Skin of body (tissue), 1 donor: ENCODE measurements at regions not wholly inside any gene's neighbourhood (a gene's known extent, or its start where the extent isn't known, plus 50 kb on each side); places are given as distances from the start of the nearest gene placed in this dataset.
"Not testable (repeated sequence)": the region's sequence is repeated elsewhere in the genome, so short reads cannot be mapped to it uniquely, and the experiment has no call there.

Experiments used
- DNase-seq: peaks from one replicate; lab custom pipeline; 2025; lab: John Stamatoyannopoulos, UW

DNA sequence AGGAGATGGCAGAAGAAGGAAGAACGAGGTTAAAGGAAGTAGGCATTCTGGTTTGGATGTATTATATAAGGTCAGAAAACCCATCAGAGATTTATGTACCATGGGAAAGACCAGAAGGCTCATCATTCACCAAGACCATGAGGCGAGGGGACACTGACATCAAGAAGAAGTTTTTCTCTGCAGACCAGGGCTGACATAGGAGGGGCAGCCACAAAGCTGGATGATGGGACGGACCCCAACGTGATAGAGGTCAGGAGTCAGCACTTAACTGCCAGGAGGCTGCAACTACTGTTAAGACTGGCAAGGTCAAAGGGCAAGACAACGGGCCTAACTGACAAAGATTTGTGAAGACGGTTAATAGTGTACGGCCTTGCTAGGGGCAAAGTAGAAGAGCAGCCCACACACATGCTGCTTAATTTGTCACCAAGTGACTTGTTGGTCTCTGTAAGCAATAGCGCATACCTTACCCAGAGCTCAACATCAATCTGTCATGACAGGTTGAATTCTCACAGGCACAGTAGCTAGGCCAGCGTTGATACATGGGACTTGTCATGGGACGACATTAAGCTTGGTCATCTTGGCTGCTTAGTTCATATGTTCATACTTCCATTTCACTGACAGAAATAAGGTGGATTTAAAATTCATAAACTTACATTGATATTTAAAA is 579.7 kb upstream of the CDH10 start:
- no peak for DNase-seq

DNA sequence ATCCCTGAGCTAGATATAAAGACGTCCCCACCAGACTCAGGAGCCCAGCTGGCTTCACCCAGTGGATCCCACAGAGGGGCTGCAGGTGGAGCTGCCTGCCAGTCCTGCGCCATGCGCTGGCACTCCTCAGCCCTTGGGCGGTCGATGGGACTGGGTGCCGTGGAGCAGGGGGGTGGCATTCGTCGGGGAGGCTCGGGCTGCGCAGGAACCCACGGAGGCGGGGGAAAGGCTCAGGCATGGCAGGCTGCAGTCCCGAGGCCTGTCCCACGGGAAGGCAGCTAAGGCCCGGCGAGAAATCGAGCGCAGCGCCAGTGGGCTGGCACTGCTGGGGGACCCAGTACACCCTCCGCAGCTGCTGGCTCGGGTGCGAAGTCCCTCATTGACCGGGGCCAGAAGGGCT is 555.1 kb upstream of the CDH10 start:
- not testable (repeated sequence) for DNase-seq

DNA sequence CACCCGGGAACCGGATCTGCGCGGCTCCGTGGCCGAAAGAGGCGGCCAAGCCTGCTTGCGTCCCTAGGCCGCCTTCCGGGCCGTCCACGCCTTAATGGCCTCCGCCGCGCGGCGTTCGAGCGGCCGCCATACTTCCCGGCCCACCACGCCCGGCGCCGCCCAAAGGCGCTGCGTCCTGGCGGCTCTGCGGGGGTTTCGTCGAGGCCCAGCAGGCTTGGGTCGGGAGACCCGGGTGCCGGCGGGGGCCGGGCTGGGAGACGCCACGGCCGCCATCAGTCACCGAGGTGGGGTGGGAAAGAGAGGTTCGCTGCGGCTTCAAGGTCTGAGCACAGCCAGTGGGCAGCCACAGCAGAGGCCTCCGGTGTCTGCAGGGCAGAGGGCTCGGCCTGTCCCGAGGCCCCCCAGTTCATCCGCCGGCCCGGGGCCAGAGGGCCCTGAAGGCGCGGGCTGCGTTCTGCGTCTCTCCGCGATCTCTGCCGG is 545.8 kb upstream of the CDH10 start:
- DNase-seq = no peak

DNA sequence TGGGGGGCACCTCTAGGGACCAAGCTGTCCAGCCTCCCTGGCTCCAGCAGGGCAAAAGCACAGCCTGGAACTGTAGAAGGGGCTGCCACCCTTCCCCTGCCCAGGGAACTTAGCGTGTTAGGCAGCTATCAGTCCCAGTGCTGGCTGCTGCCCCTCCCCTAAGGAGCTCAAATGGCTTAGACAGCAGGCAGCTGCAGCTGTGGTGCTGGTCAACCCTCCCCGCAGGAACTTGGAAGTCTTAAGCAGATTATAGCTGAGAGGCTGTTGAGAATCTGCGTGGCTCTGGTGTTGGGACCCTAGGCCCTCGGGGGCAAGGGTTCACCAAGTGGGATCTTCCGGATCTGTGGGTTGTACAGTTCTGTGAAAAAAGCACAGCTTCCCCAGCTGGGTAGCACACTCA is 536.5 kb upstream of the CDH10 start:
- DNase-seq = no peak

DNA sequence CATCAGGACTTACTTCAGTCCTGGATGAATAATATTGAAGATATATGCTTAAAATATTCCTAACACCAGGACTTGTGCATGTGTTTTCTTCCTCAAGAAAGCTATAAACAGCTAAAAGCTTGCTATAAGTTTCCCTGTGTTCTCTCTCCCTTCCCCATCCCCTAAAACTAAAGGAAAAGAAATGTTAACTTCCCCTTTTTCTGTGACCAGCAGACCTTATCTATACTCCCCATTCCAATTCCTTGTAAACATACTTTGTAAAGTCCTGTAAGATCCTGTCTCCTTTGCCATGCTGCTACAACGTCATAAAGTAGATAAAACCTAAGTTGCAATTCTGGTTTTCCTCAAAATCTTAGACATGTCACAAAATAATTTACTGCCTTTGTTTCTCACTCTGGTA is 517.8 kb upstream of the CDH10 start:
- DNase-seq = not testable (repeated sequence)

DNA sequence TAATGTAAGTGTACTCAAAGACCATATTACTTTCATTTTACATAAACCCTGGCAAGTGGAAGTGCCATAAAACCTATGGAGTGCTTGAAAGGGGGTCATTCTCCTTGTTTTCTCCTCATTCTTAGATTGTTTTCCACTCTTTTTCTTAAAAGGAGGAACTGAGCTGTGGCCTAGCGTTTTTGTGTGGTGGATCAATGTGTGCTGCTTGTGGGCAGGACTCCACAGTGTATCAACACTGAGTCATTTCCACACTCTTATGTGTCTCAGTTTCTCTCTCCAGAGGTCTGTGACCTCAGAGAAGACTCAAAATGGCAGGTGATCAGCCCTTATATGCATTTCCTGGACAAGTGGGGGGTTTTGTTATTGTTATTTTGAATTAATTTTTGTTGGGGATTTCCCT is 516.1 kb upstream of the CDH10 start:
- no peak for DNase-seq

DNA sequence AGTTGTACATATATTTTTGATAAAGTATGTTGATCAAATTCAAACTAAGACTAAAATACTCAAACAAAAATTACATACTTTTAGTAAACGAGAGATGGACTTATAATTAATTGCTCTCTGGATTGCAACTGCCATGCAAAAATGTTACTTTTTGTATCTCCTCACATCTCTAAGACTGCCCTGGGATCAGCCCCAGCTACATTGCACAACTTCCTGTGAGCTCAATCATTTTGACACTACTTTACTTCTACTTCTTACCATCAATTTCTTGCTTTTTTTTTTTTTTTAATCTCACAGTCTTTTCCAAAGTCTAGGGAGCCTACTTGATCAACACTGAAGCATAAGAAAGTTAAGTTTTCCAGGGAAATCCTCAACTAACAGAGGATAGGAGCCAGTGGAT is 506.0 kb upstream of the CDH10 start:
- no peak for DNase-seq

DNA sequence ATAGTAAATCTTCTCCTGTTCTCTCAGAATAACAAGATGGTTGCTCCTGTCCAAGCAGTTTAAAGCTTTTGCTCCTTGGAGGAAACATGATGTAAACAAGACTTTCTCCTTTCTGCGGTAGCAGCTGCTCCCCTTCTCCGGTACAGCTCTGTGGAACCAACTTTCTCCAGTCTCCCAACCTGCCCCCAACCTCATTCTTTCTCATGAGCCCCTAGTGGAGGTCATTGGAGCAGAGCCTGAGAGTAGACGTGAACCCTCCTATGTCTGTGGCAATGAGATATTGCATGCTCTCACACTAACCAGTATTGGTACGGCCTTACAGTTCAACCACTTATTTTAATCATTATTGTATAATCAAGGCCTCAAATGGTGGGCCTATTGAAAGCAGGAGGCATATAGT is 483.8 kb upstream of the CDH10 start:
- no peak for DNase-seq

DNA sequence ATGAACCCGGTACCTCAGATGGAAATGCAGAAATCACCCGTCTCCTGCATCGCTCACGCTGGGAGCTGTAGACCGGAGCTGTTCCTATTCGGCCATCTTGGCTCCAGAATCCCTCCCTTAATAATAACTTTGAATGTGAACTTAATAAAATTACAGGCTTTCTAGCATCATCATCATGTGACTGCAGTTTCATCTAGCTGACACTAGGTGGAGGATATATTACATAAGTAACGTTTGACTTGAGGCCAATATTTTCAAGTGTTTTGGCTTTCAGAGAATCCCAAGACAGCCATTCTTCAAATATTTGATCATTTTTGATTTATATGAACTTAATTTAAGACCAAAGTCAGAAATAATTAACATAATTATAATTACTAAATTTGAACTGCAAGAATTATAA is 474.9 kb upstream of the CDH10 start:
- DNase-seq = no peak

DNA sequence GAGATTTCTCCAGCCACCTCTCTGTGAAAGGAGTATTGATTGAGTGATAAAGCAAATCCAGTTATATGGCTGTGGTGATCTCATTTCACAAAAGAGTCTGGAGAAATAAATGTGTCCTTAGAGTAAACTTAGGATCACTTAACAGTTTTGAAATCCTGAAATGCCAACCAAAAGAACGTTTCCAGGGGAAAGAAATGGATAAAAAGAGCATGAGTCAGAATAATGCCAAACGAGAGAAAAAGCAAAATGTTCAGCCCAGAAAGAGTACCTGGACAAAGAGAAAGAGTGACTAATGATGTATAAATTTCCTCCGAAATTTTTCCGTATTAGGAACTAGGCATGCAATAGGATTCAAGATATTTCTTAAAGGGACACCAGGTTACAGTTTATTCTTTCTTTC is 463.1 kb upstream of the CDH10 start:
- no peak for DNase-seq

DNA sequence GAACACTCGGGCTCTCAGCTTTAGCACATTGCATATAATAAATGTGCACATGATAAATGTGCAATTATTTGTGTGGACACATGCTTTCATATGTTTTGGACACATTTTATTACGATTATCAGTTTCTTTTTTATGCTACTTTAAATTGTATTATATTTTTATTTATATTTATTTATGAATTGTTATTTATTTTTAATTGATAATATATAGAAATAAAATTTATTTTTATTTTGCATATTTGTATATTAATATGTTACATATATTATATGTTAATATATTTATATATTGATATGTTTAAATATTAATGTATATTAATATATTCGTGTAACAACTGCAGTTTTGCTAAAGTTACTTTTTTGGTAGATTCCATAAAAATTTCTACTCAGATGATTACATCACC is 454.8 kb upstream of the CDH10 start:
- DNase-seq = no peak

DNA sequence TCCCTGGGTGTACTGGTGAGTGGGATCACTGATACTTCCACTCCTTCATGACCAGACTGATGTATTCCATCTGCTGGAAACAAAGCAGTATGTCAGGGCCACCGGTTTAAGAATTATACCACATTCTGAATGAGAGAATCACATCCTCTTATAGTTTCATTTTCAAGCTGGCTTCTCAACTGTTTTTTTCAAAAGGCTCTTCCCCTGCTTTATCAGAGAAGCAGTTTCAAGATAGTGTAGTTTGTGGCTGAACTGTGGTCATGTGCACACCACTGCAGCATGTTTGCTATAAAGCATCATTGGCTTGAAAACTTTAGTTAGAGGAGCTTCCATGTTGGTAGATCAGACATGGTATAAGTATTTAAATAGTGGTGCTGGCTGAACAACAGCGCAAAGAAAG is 450.5 kb upstream of the CDH10 start:
- DNase-seq = no peak

DNA sequence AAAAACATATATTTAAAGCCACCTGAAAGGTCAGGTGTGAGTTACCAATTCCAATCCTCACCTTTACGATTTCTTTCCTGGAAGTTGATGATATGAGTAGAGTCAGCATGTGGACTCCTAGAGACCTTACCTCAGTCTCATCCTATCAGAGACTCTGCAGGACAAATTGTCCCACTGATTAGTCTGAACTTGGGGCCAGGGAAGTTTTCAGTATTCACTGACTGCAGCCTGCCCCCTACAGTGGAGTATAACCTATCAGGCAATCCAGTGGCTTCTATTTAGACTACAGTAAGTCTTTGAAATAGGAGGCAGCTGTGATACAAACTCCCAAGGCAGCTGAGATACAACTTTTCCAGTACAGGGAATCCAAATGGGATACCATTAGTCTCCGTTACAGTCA is 449.4 kb upstream of the CDH10 start:
- DNase-seq = no peak

DNA sequence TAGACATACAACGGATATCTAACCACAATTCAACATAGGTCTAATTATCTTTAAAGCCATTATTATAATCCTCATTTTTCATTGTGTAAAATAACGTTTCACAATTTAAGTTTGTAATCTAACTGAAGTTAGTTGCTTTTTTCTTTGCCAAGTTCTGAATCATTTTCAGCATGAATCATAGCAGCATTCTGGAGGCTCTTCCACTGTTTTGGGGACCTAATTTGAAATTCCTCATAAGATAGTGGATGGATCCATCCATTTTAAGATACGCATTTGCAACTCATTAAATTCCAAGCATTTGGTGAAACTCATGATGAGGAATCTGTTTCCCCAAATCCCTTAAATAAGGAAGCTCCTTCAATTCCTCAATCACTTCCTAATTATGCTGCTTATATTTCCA is 447.1 kb upstream of the CDH10 start:
- DNase-seq = no peak

DNA sequence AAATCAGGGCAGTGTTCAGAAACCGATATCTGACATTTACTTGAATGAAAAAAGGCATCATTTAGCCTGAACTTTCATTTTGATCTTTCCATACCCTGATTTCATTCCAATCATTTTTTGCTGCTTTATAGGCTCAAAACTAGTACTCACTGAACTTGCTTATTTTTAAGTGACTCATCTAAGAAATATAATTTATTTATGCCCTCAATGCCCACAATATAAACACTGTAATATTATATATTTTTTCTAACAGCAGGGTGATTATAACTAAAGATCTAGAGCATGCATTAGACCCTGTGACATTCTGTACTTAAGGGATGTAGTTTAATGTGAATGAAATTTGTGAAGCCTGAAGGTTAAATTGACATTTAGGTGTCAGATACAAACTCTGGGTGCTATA is 446.1 kb upstream of the CDH10 start:
- DNase-seq = no peak

DNA sequence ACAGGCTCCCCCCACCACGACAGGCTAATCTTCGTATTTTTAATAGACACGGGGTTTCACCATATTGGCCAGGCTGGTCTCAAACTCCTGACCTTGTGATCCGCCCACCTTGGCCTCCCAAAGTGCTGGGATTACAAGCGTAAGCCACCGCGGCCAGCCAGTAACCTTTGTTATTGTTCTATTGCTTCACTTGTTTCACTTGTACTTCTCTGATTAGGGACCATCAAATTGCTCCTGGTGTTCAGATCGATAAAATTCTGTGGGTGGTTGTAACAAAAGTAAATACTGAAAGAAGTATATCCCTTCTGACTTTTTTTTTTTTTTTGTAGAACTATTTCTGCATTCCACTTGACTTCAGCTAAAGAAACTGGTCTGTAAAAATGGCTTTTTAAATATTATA is 445.5 kb upstream of the CDH10 start:
- no peak for DNase-seq

DNA sequence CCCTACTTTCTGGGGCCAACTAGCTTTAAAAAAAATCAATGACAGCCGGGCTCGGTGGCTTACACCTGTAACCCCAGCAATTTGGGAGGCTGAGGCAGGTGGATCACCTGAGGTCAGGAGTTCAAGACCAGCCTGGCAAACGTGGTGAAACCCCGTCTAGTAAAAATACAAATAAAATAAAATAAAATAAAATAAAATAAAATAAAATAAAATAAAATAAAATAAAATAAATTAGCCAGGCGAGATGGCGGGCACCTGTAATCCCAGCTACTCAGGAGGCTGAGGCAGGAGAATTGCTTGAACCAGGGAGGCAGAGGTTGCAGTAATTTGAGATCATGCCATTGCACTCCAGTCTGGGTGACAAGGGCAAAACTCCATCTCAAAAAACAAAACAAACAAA is 443.9 kb upstream of the CDH10 start:
- DNase-seq = not testable (repeated sequence)

DNA sequence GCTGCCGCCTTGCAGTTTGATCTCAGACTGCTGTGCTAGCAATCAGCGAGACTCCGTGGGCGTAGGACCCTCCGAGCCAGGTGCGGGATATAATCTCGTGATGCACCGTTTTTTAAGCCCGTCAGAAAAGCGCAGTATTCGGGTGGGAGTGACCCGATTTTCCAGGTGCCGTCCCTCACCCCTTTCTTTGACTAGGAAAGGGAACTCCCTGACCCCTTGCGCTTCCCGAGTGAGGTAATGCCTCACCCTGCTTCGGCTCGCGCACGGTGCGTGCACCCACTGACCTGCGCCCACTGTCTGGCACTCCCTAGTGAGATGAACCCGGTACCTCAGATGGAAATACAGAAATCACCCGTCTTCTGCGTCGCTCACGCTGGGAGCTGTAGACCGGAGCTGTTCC is 438.5 kb upstream of the CDH10 start:
- DNase-seq = not testable (repeated sequence)

DNA sequence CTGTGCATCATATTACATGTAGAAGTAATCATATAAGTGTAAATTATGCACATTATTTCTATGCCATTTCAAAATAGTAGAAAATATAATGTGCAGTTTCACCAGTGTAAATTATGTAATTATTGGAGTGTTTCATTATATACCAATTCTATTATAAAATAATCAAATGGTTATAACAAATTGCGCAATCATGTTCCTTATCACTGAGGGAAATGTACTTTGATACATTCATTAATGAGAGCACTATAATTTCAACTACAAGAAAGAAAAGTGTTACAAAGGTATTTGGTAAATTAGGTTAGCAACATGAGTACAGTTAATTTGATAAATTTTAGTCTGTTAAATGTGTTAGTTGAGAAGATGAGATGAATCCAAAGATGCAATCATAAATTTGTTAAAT is 421.5 kb upstream of the CDH10 start:
- DNase-seq = no peak

DNA sequence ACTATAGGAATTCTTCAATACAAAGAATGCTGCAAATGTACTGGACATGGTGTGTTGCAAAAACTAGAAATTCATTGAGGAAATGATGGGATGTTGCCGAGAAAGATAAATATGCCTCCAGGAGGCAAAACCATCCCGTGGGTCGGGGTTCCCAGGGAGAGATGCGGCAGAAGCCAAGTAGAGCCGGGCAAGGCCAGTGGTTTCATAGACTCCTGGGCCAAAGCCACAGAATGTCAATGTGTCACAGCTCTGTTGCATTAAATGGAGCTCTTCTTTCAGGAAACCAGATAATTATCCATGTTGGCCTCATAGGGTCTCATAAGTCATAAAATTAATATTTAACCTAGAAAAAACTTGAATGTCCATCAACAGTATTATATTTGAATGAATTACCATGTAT is 419.5 kb upstream of the CDH10 start:
- DNase-seq = no peak

DNA sequence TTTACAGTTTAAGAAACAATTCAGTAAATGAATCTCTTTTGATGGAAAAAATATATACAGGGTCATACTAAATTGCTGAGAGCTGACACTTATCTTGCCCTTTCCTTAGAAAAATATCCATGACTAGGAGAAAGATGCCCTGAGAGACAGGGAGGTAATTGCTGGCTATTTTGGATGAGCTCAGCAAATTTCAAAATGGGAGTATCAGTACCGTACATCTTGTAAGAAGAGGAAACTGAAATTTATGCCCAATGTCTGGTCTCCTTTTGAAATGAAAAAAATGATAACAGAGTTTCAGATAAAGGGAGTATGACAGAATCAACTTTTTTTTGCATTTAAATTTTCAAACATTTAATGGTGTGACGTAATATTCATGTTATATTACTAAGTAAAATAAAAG is 415.8 kb upstream of the CDH10 start:
- no peak for DNase-seq

DNA sequence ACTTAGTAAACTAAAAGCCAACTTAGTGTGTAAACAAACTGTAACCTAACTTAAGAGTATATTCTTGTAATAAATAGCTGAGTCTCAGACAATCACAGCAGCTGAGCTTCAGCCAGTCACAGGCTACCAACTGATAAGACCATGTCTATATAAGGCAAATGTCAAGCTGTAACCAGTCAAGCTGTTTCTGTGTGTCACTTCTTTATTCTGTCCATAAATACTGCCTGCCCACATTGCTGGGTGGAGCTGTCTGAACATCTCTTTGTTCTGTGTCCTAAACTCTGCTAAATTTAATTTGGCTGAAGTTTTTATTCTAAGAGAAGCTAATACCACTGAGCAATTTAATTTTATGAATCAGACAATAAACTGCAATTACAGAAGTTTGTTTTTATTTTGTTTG is 412.1 kb upstream of the CDH10 start:
- no peak for DNase-seq

DNA sequence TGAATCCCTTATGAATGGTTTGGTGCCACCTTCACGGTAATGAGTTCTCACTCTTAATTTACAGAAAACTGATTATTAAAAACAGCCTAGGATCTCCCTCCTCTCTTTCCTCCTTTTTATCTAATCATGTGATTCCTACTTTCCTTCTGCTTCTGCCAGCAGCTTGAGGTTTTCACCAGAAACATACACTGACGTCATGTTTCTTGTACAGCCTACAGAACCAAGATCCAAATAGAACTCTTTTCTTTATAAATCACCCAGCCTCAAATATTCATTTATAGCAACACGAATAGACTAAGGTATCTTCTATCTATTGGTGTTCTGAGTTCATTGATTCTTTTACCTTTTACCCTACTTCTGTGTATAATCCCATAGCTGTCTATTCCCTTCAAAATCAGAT is 388.9 kb upstream of the CDH10 start:
- no peak for DNase-seq

DNA sequence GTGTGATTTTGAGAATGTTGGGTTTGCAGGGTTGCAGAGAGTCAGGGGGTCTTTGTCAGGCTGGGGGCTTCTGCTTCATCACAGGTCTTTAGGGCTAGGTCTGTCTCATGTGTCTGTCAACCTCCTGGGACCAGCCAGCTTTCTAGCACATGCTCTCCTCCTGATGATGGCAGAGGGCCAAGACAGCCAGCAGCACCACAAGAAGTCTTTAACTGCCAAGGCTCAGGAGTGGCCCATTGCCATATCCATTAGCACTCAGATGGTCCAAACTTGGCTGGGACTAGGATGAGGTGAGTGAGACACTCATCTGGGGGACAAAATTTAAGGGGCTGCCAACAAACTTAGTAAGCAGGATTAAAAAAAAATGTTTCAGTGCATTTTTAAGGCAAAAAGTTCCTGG is 384.2 kb upstream of the CDH10 start:
- DNase-seq = no peak
